GM19468 (cell line): ENCODE measurements at regions not wholly inside any gene's neighbourhood (a gene's known extent, or its start where the extent isn't known, plus 50 kb on each side); places are given as distances from the start of the nearest gene placed in this dataset.

Experiments
- ATAC-seq: cut with Tn5 transposase; IDR thresholded peaks from one replicate; pipeline ENCODE4 v1.9.1; 2021; ENCODE audit warnings: mild to moderate bottlenecking, moderate library complexity, moderate number of reproducible peaks; ENCODE audit not compliant: unreplicated experiment; ENCODE audit errors: extremely low read depth

DNA sequence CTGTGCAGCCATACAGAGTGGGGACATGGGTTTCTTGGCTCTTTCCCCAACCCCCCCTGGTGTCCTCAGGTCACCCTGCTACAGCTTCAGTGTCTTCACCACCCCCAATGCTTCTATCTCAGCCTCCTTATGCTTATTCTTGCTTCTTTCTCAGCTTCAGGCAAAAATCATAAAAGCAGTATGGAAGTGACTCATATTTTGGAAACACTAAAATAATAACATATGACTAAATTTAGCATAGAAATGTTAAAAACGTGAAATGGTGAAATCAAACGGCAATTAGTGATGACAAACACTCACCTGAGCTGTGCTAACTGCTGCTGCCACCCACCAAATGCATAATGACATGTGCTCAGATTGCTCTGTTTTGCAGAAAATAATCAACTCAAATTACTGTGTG, 475.2 kb upstream of the EPHA3 start:
- ATAC-seq = no peak

DNA sequence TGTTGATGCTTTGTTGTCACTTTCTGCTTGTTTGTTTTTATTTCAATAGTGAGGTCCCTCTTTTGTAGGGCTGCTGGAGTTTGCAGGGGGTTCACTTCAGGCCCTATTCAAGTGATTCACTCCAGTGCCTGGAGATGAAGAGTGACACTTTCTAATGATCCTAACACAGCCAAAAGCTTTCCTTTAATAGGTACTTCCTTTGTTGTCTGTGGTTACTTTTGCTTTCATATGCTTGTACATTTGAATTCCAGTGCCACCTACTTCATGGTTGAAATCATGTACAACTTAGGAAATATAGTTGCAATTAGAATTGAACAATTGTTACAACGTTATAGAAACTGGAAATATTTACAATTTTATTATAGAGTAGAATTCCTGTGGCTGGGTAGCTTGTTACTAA, 466.8 kb upstream of the EPHA3 start:
- ATAC-seq = no peak

DNA sequence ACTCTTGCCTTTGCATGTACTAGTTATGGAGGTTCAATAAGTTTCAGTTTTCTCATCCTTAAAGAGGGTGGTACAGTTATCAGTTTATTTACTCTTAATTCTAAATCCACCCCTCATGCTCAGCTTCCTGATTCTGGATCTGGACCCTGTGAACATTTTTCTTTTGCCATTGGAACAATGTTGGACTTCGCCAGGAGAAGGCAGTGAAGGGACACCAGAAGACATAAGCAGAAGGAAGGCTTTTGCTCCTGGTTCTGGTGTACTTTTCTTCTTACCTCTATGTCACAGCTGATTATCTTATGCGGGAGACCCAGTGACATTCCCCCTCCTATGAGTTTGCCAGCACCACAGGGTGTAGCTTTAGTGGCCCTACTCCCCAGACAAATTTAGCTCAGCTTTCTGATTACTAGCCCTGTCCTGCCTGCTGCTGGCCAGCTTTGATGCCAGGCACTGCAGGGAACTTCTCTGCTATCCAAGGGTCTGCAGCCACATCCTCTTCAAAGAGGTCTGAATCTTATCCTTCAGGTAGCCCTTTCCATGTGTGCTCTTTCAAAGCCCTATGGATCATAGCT, 466.3 kb upstream of the EPHA3 start:
- no peak for ATAC-seq

DNA sequence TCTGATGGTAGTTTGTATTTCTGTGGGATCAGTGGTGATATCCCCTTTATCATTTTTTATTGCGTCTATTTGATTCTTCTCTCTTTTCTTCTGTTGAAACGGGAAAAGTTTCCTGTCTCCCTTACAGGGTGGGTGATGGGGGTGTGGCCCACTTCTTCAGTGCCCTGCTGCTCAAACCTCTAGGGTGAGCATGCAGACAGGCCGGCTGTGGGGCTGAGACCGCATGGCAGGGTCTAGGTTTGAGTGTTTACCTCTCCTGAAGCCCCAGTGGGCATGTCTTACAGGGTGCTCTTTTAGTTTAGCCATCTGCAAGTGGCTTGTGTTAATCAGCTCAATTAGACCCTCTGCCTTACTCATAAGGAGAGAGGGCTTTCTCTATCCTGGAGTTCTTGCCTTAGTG, 450.0 kb upstream of the EPHA3 start:
- no peak for ATAC-seq

DNA sequence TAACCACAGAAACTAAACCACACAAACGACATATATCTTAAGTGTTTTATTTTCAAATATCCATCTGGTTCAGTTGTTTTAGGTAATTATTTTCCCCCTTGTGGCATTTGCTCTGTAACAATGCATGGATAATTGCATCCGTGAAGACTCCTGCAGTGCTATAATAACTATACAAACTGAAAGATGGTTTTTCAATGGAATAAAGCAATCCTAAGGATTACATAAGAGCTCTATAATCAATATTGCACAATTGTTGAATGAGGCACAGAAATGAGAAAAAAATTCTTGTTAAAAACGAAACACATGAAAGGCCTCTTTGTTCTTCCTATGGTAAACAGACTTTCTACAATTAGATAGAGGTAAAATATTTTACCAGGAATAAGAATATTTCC, 446.0 kb upstream of the EPHA3 start:
- no peak for ATAC-seq

DNA sequence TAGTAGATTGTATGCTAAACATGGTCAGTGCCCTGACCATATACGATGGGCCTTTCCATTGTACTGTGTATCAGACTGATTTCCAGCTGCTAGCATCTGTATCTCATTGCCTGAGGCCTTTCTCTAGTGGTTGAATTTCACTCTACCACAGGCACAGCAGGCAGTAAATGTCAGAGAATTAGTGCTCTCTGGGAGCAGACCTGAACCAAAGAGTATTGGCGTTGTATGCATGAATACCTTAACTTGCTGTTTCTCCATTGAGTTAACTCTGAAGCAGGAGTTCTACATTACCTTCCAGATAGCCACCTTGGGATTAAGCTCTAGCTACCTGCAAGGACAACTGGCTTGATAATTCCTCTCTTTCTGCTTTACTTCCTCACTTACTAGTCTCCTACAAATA, 439.2 kb upstream of the EPHA3 start:
- no peak for ATAC-seq

DNA sequence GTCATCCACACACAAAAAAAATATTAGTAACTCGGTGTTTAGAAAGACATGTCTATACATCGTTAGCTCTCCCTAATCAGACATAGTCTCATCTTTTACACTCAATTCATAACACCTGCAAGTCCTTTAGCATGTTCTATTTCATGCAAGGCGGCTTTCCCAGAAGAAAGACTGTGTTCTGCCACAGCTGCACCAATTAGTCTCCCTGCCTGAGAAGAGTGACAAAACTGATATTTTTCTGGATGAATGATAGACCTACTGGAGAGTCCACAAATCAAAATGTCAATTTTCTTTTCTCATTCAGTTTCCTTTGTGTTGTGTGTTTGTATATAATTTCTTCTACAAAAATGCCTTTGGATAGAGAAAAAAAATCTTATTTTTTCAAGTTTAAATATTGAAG, 435.8 kb upstream of the EPHA3 start:
- ATAC-seq = no peak

DNA sequence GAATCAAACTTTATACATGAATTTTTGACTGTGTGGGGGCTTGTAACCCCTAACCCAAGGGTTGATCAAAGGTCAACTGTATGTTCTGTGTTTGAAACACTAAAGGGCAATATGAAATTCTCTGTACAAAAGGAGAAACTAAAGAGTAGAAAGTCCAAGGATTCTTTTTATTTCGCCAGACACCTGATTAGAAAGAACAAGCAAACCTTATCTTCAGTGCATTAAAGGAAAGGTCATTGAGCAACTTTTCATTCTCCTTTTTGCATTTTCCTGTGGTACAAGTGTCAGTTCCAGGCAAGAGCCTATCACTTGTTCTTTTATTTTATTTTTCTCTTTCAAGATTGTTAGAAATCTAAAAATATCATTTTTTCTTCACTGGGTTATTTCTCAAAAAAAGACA, 430.1 kb upstream of the EPHA3 start:
- ATAC-seq = no peak

DNA sequence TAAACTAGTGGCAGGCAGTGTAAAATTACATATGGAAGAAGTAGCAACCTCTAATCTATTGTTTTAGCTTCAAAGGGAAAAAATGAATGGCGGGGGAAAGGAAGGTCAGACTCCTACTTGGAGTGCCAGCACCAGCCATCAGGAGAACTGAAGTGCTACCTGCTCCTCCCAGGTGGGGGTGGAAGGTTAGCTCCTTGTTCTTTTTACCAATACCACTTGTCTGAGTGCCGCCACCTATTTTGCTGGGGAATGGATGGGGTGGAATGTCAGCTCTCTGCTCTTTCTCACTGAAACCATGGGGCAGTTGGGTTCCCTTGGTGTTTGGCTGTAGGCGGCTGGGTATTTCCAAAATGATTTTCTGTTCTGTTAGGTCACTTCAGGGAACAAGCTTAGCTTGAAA, 428.7 kb upstream of the EPHA3 start:
- ATAC-seq = no peak

DNA sequence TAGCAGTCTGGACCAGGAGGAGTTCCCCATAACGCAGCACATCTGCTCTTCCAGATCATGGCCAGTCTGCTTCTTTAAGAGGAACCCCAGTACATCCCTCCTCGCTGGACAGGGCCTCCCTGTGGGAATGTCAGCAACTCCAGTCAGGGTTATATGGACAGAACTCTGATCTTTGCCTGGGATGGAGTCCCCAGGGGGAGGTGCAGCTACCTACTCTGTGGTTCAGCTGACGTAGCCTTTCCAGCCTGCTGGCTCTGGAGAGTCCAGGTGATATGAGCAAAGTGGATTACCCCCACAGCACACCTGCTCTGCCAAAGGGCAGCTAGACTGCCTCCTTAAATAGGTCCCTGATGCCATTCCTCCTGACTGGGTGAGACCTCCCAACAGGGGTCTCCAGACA, 417.1 kb upstream of the EPHA3 start:
- ATAC-seq = no peak

DNA sequence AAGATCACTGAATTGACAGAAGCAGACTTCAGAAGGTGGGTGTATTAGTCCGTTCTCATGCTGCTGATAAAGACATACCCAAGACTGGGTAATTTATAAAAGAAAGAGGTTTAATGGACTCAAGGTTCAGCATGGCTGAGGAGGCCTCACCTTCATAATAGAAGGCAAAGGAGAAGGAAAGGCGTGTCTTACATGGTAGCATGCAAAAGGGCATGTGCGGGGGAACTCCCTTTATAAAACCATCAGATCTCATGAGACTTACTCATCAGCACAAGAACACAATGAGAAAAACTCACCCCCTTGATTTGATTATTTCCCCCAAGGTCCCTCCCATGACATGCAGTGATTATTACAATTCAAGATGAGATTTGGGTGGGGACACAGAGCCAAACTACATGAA, 416.3 kb upstream of the EPHA3 start:
- ATAC-seq = no peak

DNA sequence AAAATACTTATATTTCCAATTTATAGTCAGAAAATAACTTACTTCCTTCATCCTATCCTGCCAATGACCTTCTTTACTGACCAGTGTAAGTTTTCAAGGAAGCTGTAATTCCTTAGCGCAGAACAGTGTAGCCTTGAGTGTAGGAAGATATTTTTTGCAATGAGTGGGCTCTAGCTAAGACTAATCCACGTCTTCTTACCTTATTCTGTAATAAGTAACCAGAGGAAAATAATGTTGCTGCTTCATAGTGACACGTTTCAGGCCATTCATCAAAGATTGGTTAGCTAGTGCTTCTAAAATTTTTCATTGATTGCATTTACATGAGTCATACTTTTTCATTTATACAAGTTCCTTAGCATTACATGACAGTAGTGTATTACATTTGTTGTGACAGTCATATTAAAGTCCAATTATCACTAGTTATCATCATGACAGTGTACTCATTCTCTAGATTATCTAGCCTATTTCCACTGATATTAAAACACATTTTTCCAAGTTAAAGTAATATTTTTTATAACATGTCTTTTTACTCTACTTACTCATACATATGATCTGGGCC, 403.8 kb upstream of the EPHA3 start:
- no peak for ATAC-seq

DNA sequence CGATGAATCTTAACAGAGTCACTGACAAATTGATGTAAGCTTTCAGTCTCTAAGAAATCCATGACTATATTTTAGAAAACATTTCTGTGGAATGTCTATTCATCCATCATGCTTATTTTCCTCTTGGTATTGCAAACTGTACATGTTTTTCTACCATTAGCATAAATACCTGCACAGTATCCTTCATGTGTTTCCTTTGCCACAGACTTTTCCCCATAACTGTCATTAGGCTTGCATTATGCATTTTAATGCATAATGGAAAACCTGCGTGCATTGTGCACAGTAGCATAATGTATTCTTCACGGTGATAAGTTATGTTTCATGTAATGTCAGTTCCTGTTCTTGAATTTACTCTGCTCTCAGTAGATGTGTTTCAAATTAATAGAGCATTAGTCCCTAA, 403.1 kb upstream of the EPHA3 start:
- ATAC-seq = no peak

DNA sequence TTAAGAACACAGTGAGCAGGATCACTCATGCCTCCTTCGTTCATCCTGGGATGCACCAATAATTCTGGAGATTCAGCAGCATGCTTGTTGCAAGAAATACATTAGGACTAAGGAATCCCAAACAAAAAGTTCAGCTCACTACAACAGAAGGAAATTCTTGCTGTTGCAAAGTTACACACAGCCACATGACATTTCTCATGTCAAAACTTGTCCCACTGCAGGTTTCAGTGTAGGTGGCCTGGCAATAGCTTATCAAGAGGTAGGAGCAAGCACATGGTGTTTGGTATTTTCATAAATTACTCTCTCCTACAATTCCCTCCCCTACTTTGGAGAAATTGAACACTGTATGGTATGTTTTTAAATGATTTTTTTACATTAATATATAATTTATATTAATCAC, 399.6 kb upstream of the EPHA3 start:
- no peak for ATAC-seq

DNA sequence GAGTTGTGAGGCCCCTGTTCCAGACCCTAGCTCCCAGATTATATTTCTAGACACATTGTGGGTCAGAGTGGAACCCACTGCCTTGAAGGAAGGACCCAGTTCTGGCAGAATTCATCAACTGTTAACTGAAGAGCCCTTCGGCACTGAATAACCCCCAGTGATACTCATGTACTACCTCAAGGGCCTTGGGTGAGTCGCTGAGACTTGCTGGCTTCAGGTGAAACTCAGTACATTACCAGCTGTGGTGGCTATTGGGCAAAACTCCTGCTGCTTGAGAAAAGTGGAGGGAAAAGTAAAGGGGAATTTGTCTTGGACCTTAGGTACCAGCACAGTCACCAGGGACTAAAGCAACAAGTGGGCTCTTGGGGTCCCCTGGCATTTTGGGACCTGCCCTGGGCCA, 394.9 kb upstream of the EPHA3 start:
- ATAC-seq = no peak

DNA sequence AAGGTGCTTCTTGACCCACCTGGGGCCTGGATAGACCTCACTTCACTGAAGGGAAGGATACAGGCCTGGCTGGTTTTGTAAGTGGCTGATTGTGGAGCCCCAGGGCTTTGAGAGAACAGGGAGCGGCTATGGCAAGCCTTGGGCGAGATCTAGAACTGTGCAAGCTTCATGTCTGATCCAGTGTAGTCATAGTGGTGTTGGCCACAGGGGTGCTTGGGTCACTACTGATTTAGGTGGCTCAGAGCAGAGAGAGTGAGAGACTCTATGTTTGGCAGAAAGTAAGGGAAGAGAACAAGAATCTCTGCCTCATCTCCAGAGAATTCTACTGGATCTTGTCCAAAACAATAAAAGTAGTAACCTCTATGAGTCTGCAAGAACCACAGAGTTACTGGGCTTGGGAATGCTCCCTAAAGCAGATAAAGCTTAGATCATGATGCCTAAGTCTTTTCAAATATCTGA, 394.2 kb upstream of the EPHA3 start:
- ATAC-seq = no peak

DNA sequence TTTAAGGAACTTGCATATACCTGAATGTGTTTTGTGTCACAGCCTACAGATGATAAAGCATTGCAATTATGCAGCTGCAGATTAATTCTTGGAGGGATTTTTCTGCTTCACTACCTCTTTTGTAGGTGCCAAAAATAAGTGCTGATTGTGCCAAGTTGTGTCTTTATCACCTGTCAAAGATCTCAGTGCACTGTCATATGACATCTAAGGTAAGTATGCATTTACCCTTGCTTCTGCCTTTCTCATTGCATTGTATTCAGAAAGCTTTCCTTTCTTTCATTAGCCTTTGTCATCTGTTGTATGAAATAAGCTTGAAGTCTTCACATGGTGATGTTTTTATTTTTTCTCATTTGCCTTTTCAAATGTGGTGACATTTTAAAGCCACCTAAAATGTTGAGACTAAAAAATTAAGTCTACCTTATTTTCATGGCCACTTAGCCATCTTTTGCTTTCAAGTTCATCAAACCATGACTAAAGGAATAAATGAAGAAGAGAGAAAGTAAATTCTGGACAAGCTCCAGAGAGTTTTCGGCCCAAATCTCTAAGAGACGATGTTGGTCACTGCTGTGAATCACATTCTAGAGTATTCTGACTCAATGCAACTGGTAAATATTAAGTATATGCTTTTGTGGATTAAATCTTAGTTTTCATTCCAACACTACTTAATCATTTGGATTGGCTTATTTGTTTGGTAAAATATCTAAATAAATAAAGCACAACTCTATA, 381.8 kb upstream of the EPHA3 start:
- ATAC-seq = no peak

DNA sequence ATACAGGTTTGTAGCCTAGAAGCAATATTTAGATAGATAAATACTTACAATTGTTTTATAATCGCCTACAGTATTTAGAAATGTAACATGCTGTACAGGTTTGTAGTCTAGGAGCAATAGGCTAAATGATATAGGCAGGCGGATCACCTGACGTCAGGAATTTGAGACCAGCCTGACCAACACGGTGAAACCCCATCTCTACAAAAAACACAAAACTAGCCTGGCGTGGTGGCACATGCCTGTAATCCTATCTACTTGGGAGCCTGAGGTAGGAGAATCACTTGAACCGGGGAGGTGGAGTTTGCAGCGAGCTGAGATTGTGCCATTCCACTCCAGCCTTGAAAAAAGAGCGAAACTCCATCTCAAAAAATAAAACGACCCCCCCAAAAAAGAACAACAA, 375.2 kb upstream of the EPHA3 start:
- ATAC-seq = no peak

DNA sequence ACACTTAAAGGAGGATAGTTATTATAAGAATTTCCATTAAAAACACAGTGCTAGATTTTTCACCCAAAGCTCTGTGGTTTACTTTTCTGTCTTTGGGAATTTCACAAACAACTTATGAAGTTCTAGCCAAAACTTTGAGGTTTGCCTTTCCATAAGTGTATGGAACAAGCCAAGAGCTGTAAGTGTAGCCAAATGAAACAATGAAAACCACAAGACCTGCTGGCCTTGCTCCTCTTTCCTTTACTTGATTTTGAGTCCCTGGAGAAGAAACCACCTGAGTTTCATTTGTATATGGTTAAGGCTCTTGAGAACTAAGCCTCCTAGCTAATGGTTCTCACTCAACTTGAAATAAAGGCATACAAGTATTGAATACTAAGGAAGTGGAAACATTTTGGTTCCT, 365.3 kb upstream of the EPHA3 start:
- ATAC-seq = no peak

DNA sequence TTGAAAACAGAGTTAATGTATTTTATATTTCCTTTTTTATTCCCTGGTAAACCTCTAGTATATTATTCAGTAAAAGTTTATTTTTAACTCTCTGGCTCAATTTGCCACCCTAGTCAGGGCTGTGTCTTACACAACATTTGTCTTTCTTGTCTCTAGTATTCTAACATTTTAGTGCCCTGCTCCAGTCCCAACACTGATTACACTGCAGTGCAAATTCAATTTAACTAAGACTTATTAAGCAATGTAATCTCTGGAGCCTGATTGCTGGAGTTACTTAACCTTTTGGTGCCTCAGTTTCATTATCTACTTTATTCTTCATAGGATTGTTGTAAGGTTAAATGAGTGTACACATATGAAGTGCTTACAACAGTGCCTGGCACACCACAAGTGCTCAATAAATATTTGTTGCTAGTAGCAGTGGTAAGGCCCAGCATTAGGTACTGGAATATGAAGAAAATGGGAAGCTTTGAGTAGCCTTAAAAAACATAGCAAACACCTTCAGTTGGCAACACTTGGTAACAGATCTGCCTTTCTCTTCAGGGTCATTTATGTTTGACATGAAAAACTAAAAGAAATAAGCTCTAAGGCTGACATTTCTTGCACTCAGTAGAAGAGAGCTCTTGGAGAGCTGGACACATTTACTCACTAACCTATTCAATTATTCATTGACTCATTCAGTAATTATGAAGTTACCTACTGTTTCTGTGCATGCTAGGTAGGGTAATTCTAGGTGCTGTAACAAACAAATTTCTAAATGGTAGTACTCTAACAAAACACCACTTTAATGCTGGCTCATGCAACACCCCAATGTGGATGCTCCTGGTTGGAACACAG, 364.5 kb upstream of the EPHA3 start:
- no peak for ATAC-seq

DNA sequence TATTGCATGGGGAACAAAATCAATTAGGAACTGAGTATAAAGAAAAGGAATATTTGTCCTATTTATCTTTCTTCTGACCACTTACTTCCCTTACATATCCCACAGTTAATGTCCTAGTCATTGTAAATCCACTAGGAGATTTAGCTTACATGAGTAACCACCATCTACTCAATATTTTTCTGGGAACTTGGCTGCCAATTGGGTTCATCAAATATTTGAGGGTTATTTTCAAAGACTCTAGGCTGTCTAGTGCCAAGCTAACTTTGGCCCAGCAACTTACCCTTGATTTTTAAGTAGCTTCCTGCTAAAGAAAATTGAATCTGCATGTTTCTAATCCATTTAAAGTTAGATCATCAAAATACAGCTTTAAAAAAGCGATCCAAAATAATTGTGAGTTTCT, 362.5 kb upstream of the EPHA3 start:
- ATAC-seq = no peak
